ENCODE measurements at regions not wholly inside any gene's neighbourhood (a gene's known extent, or its start where the extent isn't known, plus 50 kb on each side); places are given as distances from the start of the nearest gene placed in this dataset.

GRCh38 chr15:77742570-77742969 lies 109.9 kb upstream of the LINGO1 start:
- no peak overlapping the region for H3K27ac ChIP-seq (ENCODE audit: low read length in 2 of 2)
- Mint-ChIP-seq H3K9me3 (ENCODE audit: insufficient read depth) (no peaks in the 10 kb centered on the region), H3K27ac (no peak overlapping the region), H3K4me3 (no peak overlapping the region), H3K4me1 (peaks cover 2% of the 10 kb centered on the region), H3K27me3 (peaks cover 19% of the 10 kb centered on the region)
- no peak overlapping the region for H3K4me2 ChIP-seq (replicated peaks; ENCODE audit: low read depth, low read length, poor library complexity, severe bottlenecking)
- no peak overlapping the region for H3K4me3 ChIP-seq (ENCODE audit: control extremely low read depth in 1 of 5, extremely low read depth in 1 of 5, insufficient read depth in 1 of 5, low read depth in 2 of 5, low read length in 4 of 5)
- ChIA-PET POLR2A (no interaction called here), CTCF (no interaction called here)
- no peaks in the 10 kb centered on the region for H3K36me3 ChIP-seq (replicated peaks in 1 of 2; ENCODE audit: control extremely low read depth in 1 of 2, control insufficient read depth in 1 of 2, extremely low read depth in 1 of 2, insufficient read depth in 2 of 2, low read length in 1 of 2)
- no peak for ATAC-seq (ENCODE audit: low read depth)
- H3K4me1 ChIP-seq (ENCODE audit: control insufficient read depth in 2 of 2, insufficient read depth in 2 of 2, low read length in 2 of 2): no peaks in the 10 kb centered on the region
- intact Hi-C loops (cut with micrococcal nuclease): no loop called here
- no peaks in the 10 kb centered on the region for H4K20me1 ChIP-seq (ENCODE audit: control insufficient read depth, insufficient read depth, low read length, poor library complexity, severe bottlenecking)
- no peak overlapping the region for H3K9ac ChIP-seq (ENCODE audit: low read length)
- TF ChIP-seq CTCF (IDR thresholded peaks at IDR 0.05) (no peak), EZH2 (IDR thresholded peaks at IDR 0.05; ENCODE audit: borderline replicate concordance, insufficient read depth, low read depth, low read length, poor library complexity, severe bottlenecking) (no peak)
- no peak overlapping the region for H2AFZ ChIP-seq (ENCODE audit: insufficient read depth, low read depth, low read length, poor library complexity, severe bottlenecking)
- WGBS (ENCODE audit: insufficient coverage): 95% methylated on average over 4 of the region's 4 CpGs
- no peaks in the 10 kb centered on the region for H3K79me2 ChIP-seq (ENCODE audit: control insufficient read depth, insufficient read depth, low read length)
- DNase-seq: no peak
- H3K27me3 ChIP-seq (replicated peaks in 1 of 4; ENCODE audit: control extremely low read depth in 1 of 4, control insufficient read depth in 3 of 4, insufficient read depth in 4 of 4, low read length in 3 of 4): peaks cover 0 to 8% (median 1%) of the 10 kb centered on the region in 4 experiments
- no peaks in the 10 kb centered on the region for H3K9me3 ChIP-seq (ENCODE audit: control extremely low read depth in 1 of 3, control insufficient read depth in 2 of 3, insufficient read depth in 1 of 3, low read length in 2 of 3)

DNA sequence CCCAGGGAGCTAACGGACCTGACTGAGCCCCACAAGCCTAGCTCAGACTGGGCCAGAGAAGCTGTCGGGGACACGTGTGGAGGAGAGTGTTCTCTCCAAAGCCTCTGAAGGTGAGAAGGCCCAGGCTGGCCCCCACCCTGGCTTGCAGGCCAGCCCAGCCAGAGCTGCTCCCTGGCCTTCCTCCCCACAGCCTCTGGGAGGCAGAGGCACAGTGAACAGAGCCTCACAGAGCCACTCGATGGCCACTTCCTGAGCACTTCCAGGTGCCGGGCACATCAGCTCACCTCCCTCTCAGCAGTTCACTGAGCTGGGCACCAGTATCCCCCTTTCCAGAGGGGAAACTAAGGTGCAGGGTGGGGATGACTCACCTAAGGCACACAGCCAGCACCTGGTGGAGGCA lies 109.4 kb upstream of the LINGO1 start:
- CTCF ChIA-PET: no interaction called here
- DNase-seq (no peak), ATAC-seq (ENCODE audit: low read depth) (no peak)
- WGBS (ENCODE audit: insufficient coverage): 86% methylated on average over 5 of the region's 5 CpGs
- Histone ChIP-seq H3K4me3 (ENCODE audit: control extremely low read depth in 1 of 5, extremely low read depth in 1 of 5, insufficient read depth in 1 of 5, low read depth in 2 of 5, low read length in 4 of 5) (no peak overlapping the region), H3K27me3 (replicated peaks in 1 of 4; ENCODE audit: control extremely low read depth in 1 of 4, control insufficient read depth in 3 of 4, insufficient read depth in 4 of 4, low read length in 3 of 4) (peaks cover 0 to 8% (median 1%) of the 10 kb centered on the region in 4 experiments), H3K27ac (ENCODE audit: low read length in 2 of 2) (no peak overlapping the region), H2AFZ (ENCODE audit: insufficient read depth, low read depth, low read length, poor library complexity, severe bottlenecking) (no peak overlapping the region), H3K9ac (ENCODE audit: low read length) (no peak overlapping the region), H3K9me3 (ENCODE audit: control extremely low read depth in 1 of 3, control insufficient read depth in 2 of 3, insufficient read depth in 1 of 3, low read length in 2 of 3) (no peaks in the 10 kb centered on the region), H3K4me2 (replicated peaks; ENCODE audit: low read depth, low read length, poor library complexity, severe bottlenecking) (no peak overlapping the region), H4K20me1 (ENCODE audit: control insufficient read depth, insufficient read depth, low read length, poor library complexity, severe bottlenecking) (no peaks in the 10 kb centered on the region), H3K36me3 (replicated peaks in 1 of 2; ENCODE audit: control extremely low read depth in 1 of 2, control insufficient read depth in 1 of 2, extremely low read depth in 1 of 2, insufficient read depth in 2 of 2, low read length in 1 of 2) (no peaks in the 10 kb centered on the region), H3K4me1 (ENCODE audit: control insufficient read depth in 2 of 2, insufficient read depth in 2 of 2, low read length in 2 of 2) (no peaks in the 10 kb centered on the region), H3K79me2 (ENCODE audit: control insufficient read depth, insufficient read depth, low read length) (no peaks in the 10 kb centered on the region)
- POLR2A ChIA-PET: no interaction called here
- intact Hi-C loops (cut with micrococcal nuclease): no loop called here
- Mint-ChIP-seq H3K4me1 (no peaks in the 10 kb centered on the region), H3K9me3 (ENCODE audit: insufficient read depth) (no peaks in the 10 kb centered on the region), H3K4me3 (no peak overlapping the region), H3K27me3 (peaks cover 19% of the 10 kb centered on the region), H3K27ac (no peak overlapping the region)
- TF ChIP-seq CTCF (IDR thresholded peaks at IDR 0.05): no peak
- no peak for TF ChIP-seq EZH2 (IDR thresholded peaks at IDR 0.05; ENCODE audit: borderline replicate concordance, insufficient read depth, low read depth, low read length, poor library complexity, severe bottlenecking)

Measured in B cell (primary cell).